Osteoblast (primary cell): ENCODE measurements at regions not wholly inside any gene's neighbourhood (a gene's known extent, or its start where the extent isn't known, plus 50 kb on each side); places are given as distances from the start of the nearest gene placed in this dataset.

ENCODE experiments used
- DNase-seq: peaks from one replicate; pipeline ENCODE4 v3.0.0; 2011; ENCODE audit warnings: low spot score, mixed read lengths; ENCODE audit not compliant: insufficient read length; ENCODE audit errors: missing footprints
- H2AFZ ChIP-seq: 2 replicates; pipeline ENCODE4 v1.6.0; 2011; ENCODE audit warnings: mild to moderate bottlenecking, low read length
- H3K27ac ChIP-seq: 2 replicates; pipeline ENCODE4 v1.5.1; 2011; ENCODE audit warnings: mild to moderate bottlenecking, low read depth, low read length, moderate library complexity
- H3K27me3 ChIP-seq: 2 replicates; pipeline ENCODE4 v1.6.0; 2012; ENCODE audit warnings: mild to moderate bottlenecking, control low read depth, inconsistent platforms, low read length, moderate library complexity; ENCODE audit not compliant: insufficient read depth
- H3K36me3 ChIP-seq: 2 replicates; pipeline ENCODE4 v1.5.1; 2011; ENCODE audit warnings: mild to moderate bottlenecking, low read length, control low read depth, moderate library complexity; ENCODE audit not compliant: insufficient read depth
- H3K4me1 ChIP-seq: 2 replicates; pipeline ENCODE4 v1.5.1; 2011; ENCODE audit warnings: mild to moderate bottlenecking, low read length, control low read depth, moderate library complexity; ENCODE audit not compliant: insufficient read depth
- H3K4me2 ChIP-seq: 2 replicates; pipeline ENCODE4 v1.6.0; 2011; ENCODE audit warnings: mild to moderate bottlenecking, low read length; ENCODE audit not compliant: insufficient read depth
- H3K4me3 ChIP-seq: fragments of 200-600 bp; sonication (generic); 3 replicates; pipeline ENCODE4 v1.5.1; 2012; ENCODE audit warnings: mild to moderate bottlenecking, low read length, inconsistent platforms; ENCODE audit not compliant: insufficient read depth
- H3K79me2 ChIP-seq: 2 replicates; pipeline ENCODE4 v1.6.0; 2012; ENCODE audit warnings: mild to moderate bottlenecking, low read length, control low read depth, inconsistent platforms; ENCODE audit not compliant: insufficient read depth
- H3K9me3 ChIP-seq: 2 replicates; pipeline ENCODE4 v1.5.1; 2011; ENCODE audit warnings: low read depth, low read length, control low read depth
- H4K20me1 ChIP-seq: 2 replicates; pipeline ENCODE4 v1.6.0; 2012; ENCODE audit warnings: mild to moderate bottlenecking, low read length, control low read depth; ENCODE audit not compliant: insufficient read depth
- CTCF ChIP-seq: IDR thresholded peaks from 2 replicates; pipeline ENCODE4 v1.5.1; 2011; ENCODE audit warnings: mild to moderate bottlenecking, low read depth, low read length, moderate library complexity; ENCODE audit errors: extremely low read depth

- no peak overlapping the region for H3K4me2 ChIP-seq
- no peak overlapping the region for H2AFZ ChIP-seq
- H3K27me3 ChIP-seq = no peaks in the 10 kb centered on the region
- H3K9me3 ChIP-seq = no peaks in the 10 kb centered on the region
- no peaks in the 10 kb centered on the region for H3K4me1 ChIP-seq
- no peak for TF ChIP-seq CTCF
- H4K20me1 ChIP-seq = no peaks in the 10 kb centered on the region
- H3K27ac ChIP-seq = no peak overlapping the region
- H3K36me3 ChIP-seq = no peaks in the 10 kb centered on the region
- H3K4me3 ChIP-seq = no peak overlapping the region
- DNase-seq = no peak
- no peaks in the 10 kb centered on the region for H3K79me2 ChIP-seq
Observed at GRCh38 chr4:8772499-8773123, 99.0 kb downstream of the HMX1 start.

GRCh38 chr4:8771666-8772065 lies 100.0 kb downstream of the HMX1 start:
- Histone ChIP-seq H3K27ac (no peak overlapping the region), H3K36me3 (no peaks in the 10 kb centered on the region), H4K20me1 (no peaks in the 10 kb centered on the region), H3K27me3 (no peaks in the 10 kb centered on the region), H3K4me3 (no peak overlapping the region), H3K4me1 (no peaks in the 10 kb centered on the region), H3K79me2 (no peaks in the 10 kb centered on the region), H3K9me3 (no peaks in the 10 kb centered on the region), H2AFZ (no peak overlapping the region), H3K4me2 (no peak overlapping the region)
- no peak for TF ChIP-seq CTCF
- no peak for DNase-seq

- H3K9me3 ChIP-seq = no peaks in the 10 kb centered on the region
- no peak overlapping the region for H3K27ac ChIP-seq
- H2AFZ ChIP-seq = no peak overlapping the region
- H3K36me3 ChIP-seq = no peaks in the 10 kb centered on the region
- DNase-seq = no peak
- no peak for TF ChIP-seq CTCF
- no peaks in the 10 kb centered on the region for H3K27me3 ChIP-seq
- no peaks in the 10 kb centered on the region for H3K4me1 ChIP-seq
- H4K20me1 ChIP-seq = no peaks in the 10 kb centered on the region
- H3K79me2 ChIP-seq = no peaks in the 10 kb centered on the region
- no peak overlapping the region for H3K4me2 ChIP-seq
- no peak overlapping the region for H3K4me3 ChIP-seq
Observed at GRCh38 chr4:8771258-8771590, 100.4 kb downstream of the HMX1 start.

- H3K27me3 ChIP-seq = no peaks in the 10 kb centered on the region
- H3K4me3 ChIP-seq = no peak overlapping the region
Observed at GRCh38 chr4:8770518-8771257, 101.0 kb downstream of the HMX1 start.

More at GRCh38 chr4:8770518-8771257, 101.0 kb downstream of the HMX1 start:
- no peaks in the 10 kb centered on the region for H3K9me3 ChIP-seq
- no peak overlapping the region for H3K27ac ChIP-seq
- no peak for TF ChIP-seq CTCF
- no peaks in the 10 kb centered on the region for H3K4me1 ChIP-seq
- no peaks in the 10 kb centered on the region for H3K36me3 ChIP-seq
- H2AFZ ChIP-seq = no peak overlapping the region
- DNase-seq = peak; percentile 10
- no peaks in the 10 kb centered on the region for H4K20me1 ChIP-seq
- no peaks in the 10 kb centered on the region for H3K79me2 ChIP-seq
- no peak overlapping the region for H3K4me2 ChIP-seq
